Upper lobe of left lung (tissue), 4 donors: ENCODE measurements at regions not wholly inside any gene's neighbourhood (a gene's known extent, or its start where the extent isn't known, plus 50 kb on each side); places are given as distances from the start of the nearest gene placed in this dataset.
"Not testable (repeated sequence)": the region's sequence is repeated elsewhere in the genome, so short reads cannot be mapped to it uniquely, and the experiment has no call there.

Experiments used
- EP300 ChIP-seq, 4 donors: sonication (generic); formaldehyde crosslinking; IDR thresholded peaks; one replicate each; pipeline ENCODE4 v1.5.1; 2017; ENCODE audit warnings: antibody characterized with exemption in 4 of 4, control low read depth in 2 of 4
- POLR2A ChIP-seq, 4 donors: fragments of 450-650 bp; IDR thresholded peaks; one replicate each; pipeline ENCODE4 v1.5.1; 2016 to 2017; ENCODE audit warnings: antibody characterized with exemption in 4 of 4, mild to moderate bottlenecking in 2 of 4
- POLR2AphosphoS5 ChIP-seq, 2 donors: sonication (generic); formaldehyde crosslinking; IDR thresholded peaks; one replicate each; pipeline ENCODE4 v1.5.1; 2017; ENCODE audit warnings: antibody characterized with exemption in 2 of 2
- TF ChIP-seq, protein P1 (sequence below), 6 experiments: fragments of 450-650 bp in 4 of 6; fragments of 200-600 bp in 2 of 6; sonication (generic) in 2 of 6; IDR thresholded peaks; one replicate each; pipeline ENCODE4 v1.5.1; 2016 to 2019; ENCODE audit warnings: antibody characterized with exemption in 6 of 6

DNA sequence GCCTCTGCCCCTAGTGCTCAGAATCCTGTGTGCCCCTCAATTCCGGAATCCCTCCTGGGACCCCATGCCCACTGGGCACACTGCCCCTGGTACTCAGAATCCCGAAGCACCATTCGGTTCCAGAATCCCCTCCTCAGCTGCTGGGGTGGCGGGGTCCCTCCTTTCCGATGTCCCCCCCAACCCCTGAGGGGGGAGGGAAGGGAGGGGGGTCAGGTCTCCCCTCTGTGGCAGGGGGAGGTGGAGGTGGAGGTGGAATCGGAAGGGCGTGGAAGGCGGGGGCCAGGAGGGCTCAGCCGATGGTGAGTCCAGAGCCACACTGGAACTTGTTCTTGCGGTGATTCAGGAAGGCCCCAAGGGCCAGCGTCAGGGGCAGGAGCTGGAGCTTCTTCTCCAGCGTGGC is 164.3 kb downstream of the POTEM start:
- TF ChIP-seq, protein P1, sequence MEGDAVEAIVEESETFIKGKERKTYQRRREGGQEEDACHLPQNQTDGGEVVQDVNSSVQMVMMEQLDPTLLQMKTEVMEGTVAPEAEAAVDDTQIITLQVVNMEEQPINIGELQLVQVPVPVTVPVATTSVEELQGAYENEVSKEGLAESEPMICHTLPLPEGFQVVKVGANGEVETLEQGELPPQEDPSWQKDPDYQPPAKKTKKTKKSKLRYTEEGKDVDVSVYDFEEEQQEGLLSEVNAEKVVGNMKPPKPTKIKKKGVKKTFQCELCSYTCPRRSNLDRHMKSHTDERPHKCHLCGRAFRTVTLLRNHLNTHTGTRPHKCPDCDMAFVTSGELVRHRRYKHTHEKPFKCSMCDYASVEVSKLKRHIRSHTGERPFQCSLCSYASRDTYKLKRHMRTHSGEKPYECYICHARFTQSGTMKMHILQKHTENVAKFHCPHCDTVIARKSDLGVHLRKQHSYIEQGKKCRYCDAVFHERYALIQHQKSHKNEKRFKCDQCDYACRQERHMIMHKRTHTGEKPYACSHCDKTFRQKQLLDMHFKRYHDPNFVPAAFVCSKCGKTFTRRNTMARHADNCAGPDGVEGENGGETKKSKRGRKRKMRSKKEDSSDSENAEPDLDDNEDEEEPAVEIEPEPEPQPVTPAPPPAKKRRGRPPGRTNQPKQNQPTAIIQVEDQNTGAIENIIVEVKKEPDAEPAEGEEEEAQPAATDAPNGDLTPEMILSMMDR (IDR thresholded peaks at IDR 0.05) = not testable (repeated sequence)
- TF ChIP-seq POLR2A, POLR2AphosphoS5, EP300 (IDR thresholded peaks at IDR 0.05): not testable (repeated sequence)
